ENCODE measurements at regions not wholly inside any gene's neighbourhood (a gene's known extent, or its start where the extent isn't known, plus 50 kb on each side); places are given as distances from the start of the nearest gene placed in this dataset.

DNA sequence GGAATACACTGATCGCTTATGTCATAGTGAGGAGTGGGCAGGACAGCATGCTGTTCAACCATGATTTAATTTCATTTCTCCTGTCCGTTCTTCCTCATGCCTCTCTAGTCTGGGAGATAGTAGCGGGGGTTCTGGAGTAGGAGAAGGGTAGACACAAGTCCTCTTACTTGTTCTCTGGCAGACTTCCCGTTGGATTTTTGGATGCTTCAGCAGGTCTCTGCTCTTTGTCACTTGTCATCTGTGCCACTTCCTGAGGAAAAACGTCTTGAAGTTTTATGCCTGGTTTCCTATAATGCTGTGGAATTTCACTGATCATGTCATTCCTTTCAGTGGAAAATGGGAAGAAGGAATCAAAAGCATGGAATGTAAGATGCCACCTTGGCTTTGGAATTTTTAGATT is 154.7 kb downstream of the GATB start:
- Histone ChIP-seq H3K4me1 (ENCODE audit: control insufficient read depth, low read length) (no peaks in the 10 kb centered on the region), H3K4me3 (ENCODE audit: low read length) (no peak overlapping the region), H3K9me2 (replicated peaks; ENCODE audit: control insufficient read depth, low read length) (no peaks in the 10 kb centered on the region), H4K20me1 (ENCODE audit: control insufficient read depth, insufficient read depth, low read depth, low read length) (no peaks in the 10 kb centered on the region), H3K27me3 (ENCODE audit: control insufficient read depth, low read length) (no peaks in the 10 kb centered on the region), H3K79me2 (ENCODE audit: control insufficient read depth, low read length) (no peaks in the 10 kb centered on the region), H3K36me3 (ENCODE audit: control insufficient read depth, low read length) (no peaks in the 10 kb centered on the region), H3F3A (ENCODE audit: control insufficient read depth, insufficient read depth) (no peaks in the 10 kb centered on the region), H3K9me3 (ENCODE audit: control insufficient read depth, insufficient read depth, low read length) (no peaks in the 10 kb centered on the region), H3K4me2 (ENCODE audit: low read length) (no peak overlapping the region), H3K27ac (ENCODE audit: low read depth, low read length) (no peak overlapping the region)
- TF ChIP-seq, protein P1, sequence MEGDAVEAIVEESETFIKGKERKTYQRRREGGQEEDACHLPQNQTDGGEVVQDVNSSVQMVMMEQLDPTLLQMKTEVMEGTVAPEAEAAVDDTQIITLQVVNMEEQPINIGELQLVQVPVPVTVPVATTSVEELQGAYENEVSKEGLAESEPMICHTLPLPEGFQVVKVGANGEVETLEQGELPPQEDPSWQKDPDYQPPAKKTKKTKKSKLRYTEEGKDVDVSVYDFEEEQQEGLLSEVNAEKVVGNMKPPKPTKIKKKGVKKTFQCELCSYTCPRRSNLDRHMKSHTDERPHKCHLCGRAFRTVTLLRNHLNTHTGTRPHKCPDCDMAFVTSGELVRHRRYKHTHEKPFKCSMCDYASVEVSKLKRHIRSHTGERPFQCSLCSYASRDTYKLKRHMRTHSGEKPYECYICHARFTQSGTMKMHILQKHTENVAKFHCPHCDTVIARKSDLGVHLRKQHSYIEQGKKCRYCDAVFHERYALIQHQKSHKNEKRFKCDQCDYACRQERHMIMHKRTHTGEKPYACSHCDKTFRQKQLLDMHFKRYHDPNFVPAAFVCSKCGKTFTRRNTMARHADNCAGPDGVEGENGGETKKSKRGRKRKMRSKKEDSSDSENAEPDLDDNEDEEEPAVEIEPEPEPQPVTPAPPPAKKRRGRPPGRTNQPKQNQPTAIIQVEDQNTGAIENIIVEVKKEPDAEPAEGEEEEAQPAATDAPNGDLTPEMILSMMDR (IDR thresholded peaks at IDR 0.05; ENCODE audit: low read depth, low read length, poor library complexity, severe bottlenecking): no peak
- TF ChIP-seq EZH2phosphoT487 (IDR thresholded peaks at IDR 0.05; ENCODE audit: borderline replicate concordance, low read length): no peak

DNA sequence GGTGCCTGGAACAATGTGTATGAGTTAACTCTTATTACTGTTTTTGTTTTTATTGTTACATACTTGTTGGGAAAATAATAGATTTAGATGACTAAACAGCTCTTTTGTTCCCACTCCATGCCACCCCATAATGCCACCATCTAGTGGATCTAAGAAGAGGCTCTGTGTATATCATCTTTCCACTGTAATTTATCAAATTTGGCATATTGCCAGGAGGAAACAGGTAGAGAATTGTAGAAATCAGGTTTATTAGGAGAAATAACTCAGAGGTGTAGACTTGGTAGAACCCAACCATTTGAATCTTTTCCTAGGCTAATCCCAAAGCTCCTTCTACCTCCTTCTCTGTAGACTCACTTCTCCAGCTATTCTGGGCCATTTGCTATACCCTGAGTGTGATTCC is 150.6 kb downstream of the GATB start:
- TF ChIP-seq, protein P1 (IDR thresholded peaks at IDR 0.05; ENCODE audit: low read depth, low read length, poor library complexity, severe bottlenecking): no peak
- no peak for TF ChIP-seq EZH2phosphoT487 (IDR thresholded peaks at IDR 0.05; ENCODE audit: borderline replicate concordance, low read length)
- no peaks in the 10 kb centered on the region for H4K20me1 ChIP-seq (ENCODE audit: control insufficient read depth, insufficient read depth, low read depth, low read length)
- H3K9me2 ChIP-seq (replicated peaks; ENCODE audit: control insufficient read depth, low read length): no peaks in the 10 kb centered on the region
- H3K4me3 ChIP-seq (ENCODE audit: low read length): no peak overlapping the region
- no peaks in the 10 kb centered on the region for H3K9me3 ChIP-seq (ENCODE audit: control insufficient read depth, insufficient read depth, low read length)
- no peaks in the 10 kb centered on the region for H3K36me3 ChIP-seq (ENCODE audit: control insufficient read depth, low read length)
- no peaks in the 10 kb centered on the region for H3F3A ChIP-seq (ENCODE audit: control insufficient read depth, insufficient read depth)
- no peaks in the 10 kb centered on the region for H3K4me1 ChIP-seq (ENCODE audit: control insufficient read depth, low read length)
- H3K79me2 ChIP-seq (ENCODE audit: control insufficient read depth, low read length): no peaks in the 10 kb centered on the region
- no peaks in the 10 kb centered on the region for H3K27me3 ChIP-seq (ENCODE audit: control insufficient read depth, low read length)
- H3K4me2 ChIP-seq (ENCODE audit: low read length): no peak overlapping the region
- H3K27ac ChIP-seq (ENCODE audit: low read depth, low read length): no peak overlapping the region

DNA sequence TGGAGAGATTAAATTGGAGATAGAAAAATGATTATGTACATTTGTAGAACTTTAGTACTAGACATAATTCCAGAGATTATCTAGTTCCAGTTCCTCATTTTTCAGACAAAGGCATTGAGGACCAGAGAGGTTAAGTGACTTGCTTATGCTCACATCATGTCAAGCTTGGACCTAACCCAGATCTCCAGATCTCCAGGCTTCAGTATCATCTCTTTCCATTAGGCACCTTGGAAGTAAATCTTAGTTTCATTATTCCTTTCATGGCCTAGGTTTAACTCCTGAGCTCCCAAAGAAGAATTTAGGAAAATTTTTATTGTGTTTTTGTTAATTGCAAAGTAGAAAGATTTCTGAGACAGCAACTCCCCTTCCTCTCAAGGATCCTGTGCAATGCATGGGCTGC is 148.8 kb downstream of the GATB start:
- Histone ChIP-seq H3K4me2 (ENCODE audit: low read length) (no peak overlapping the region), H3K79me2 (ENCODE audit: control insufficient read depth, low read length) (no peaks in the 10 kb centered on the region), H3K4me1 (ENCODE audit: control insufficient read depth, low read length) (no peaks in the 10 kb centered on the region), H3F3A (ENCODE audit: control insufficient read depth, insufficient read depth) (no peaks in the 10 kb centered on the region), H3K9me2 (replicated peaks; ENCODE audit: control insufficient read depth, low read length) (no peaks in the 10 kb centered on the region), H3K9me3 (ENCODE audit: control insufficient read depth, insufficient read depth, low read length) (no peaks in the 10 kb centered on the region), H3K4me3 (ENCODE audit: low read length) (no peak overlapping the region), H4K20me1 (ENCODE audit: control insufficient read depth, insufficient read depth, low read depth, low read length) (no peaks in the 10 kb centered on the region), H3K27me3 (ENCODE audit: control insufficient read depth, low read length) (no peaks in the 10 kb centered on the region), H3K27ac (ENCODE audit: low read depth, low read length) (no peak overlapping the region), H3K36me3 (ENCODE audit: control insufficient read depth, low read length) (no peaks in the 10 kb centered on the region)
- no peak for TF ChIP-seq EZH2phosphoT487 (IDR thresholded peaks at IDR 0.05; ENCODE audit: borderline replicate concordance, low read length)
- TF ChIP-seq, protein P1 (IDR thresholded peaks at IDR 0.05; ENCODE audit: low read depth, low read length, poor library complexity, severe bottlenecking): no peak

DNA sequence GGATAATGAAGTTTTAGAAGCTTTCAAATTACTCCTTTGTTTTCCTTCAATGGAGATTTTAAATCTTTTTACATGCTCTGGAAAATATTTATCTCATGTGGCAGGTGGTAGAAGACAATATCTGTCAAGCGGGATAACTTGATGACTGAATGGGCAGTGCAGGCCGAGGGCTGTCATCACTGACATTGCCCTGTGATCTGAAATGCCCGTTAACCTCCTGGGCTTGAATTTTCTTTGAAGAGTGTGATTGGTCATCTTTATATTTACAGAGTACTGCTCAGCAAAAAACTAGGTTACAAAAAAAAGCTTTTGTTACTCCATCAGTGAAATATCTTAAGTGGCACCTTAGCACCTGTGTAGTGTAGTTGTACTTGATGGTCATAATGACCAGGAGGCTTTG is 147.5 kb downstream of the GATB start:
- Histone ChIP-seq H3K9me3 (ENCODE audit: control insufficient read depth, insufficient read depth, low read length) (no peaks in the 10 kb centered on the region), H3K36me3 (ENCODE audit: control insufficient read depth, low read length) (no peaks in the 10 kb centered on the region), H3K4me3 (ENCODE audit: low read length) (no peak overlapping the region), H3K27ac (ENCODE audit: low read depth, low read length) (no peak overlapping the region), H3K4me1 (ENCODE audit: control insufficient read depth, low read length) (no peaks in the 10 kb centered on the region), H3F3A (ENCODE audit: control insufficient read depth, insufficient read depth) (no peaks in the 10 kb centered on the region), H4K20me1 (ENCODE audit: control insufficient read depth, insufficient read depth, low read depth, low read length) (no peaks in the 10 kb centered on the region), H3K4me2 (ENCODE audit: low read length) (no peak overlapping the region), H3K79me2 (ENCODE audit: control insufficient read depth, low read length) (no peaks in the 10 kb centered on the region), H3K27me3 (ENCODE audit: control insufficient read depth, low read length) (peaks cover 5% of the 10 kb centered on the region; the same call in 1 of the 2 replicates), H3K9me2 (replicated peaks; ENCODE audit: control insufficient read depth, low read length) (no peaks in the 10 kb centered on the region)
- no peak for TF ChIP-seq EZH2phosphoT487 (IDR thresholded peaks at IDR 0.05; ENCODE audit: borderline replicate concordance, low read length)
- TF ChIP-seq, protein P1 (IDR thresholded peaks at IDR 0.05; ENCODE audit: low read depth, low read length, poor library complexity, severe bottlenecking): no peak
